ENCODE measurements at regions not wholly inside any gene's neighbourhood (a gene's known extent, or its start where the extent isn't known, plus 50 kb on each side); places are given as distances from the start of the nearest gene placed in this dataset.
"Not testable (repeated sequence)": the region's sequence is repeated elsewhere in the genome, so short reads cannot be mapped to it uniquely, and the experiment has no call there.

- Histone ChIP-seq H3K4me2 (ENCODE audit: low read length) (no peak overlapping the region), H4K20me1 (ENCODE audit: insufficient read depth, low read length) (no peaks in the 10 kb centered on the region), H2AFZ (ENCODE audit: low read depth, low read length) (no peak overlapping the region), H3K27me3 (ENCODE audit: insufficient read depth, low read length) (no peaks in the 10 kb centered on the region), H3K79me2 (ENCODE audit: insufficient read depth, low read length) (no peaks in the 10 kb centered on the region), H3K9me3 (ENCODE audit: insufficient read depth, low read depth, low read length) (no peaks in the 10 kb centered on the region), H3K9ac (ENCODE audit: low read length) (no peak overlapping the region), H3K36me3 (ENCODE audit: insufficient read depth, low read length) (no peaks in the 10 kb centered on the region), H3K4me3 (ENCODE audit: insufficient read depth, low read depth, low read length) (no peak overlapping the region), H3K27ac (ENCODE audit: low read depth, low read length) (no peak overlapping the region), H3K4me1 (ENCODE audit: insufficient read depth, low read length) (no peaks in the 10 kb centered on the region)
- no peak overlapping the region for H3K4me3 Mint-ChIP-seq (ENCODE audit: unreplicated experiment)
- no peaks in the 10 kb centered on the region for H3K9me3 Mint-ChIP-seq (ENCODE audit: unreplicated experiment)
- no peak for DNase-seq (ENCODE audit: low read depth)
- no peak for FAIRE-seq
- H3K27ac Mint-ChIP-seq (ENCODE audit: unreplicated experiment) = no peak overlapping the region
- no peaks in the 10 kb centered on the region for H3K36me3 Mint-ChIP-seq (ENCODE audit: low read depth, unreplicated experiment)
- TF ChIP-seq, protein P1, sequence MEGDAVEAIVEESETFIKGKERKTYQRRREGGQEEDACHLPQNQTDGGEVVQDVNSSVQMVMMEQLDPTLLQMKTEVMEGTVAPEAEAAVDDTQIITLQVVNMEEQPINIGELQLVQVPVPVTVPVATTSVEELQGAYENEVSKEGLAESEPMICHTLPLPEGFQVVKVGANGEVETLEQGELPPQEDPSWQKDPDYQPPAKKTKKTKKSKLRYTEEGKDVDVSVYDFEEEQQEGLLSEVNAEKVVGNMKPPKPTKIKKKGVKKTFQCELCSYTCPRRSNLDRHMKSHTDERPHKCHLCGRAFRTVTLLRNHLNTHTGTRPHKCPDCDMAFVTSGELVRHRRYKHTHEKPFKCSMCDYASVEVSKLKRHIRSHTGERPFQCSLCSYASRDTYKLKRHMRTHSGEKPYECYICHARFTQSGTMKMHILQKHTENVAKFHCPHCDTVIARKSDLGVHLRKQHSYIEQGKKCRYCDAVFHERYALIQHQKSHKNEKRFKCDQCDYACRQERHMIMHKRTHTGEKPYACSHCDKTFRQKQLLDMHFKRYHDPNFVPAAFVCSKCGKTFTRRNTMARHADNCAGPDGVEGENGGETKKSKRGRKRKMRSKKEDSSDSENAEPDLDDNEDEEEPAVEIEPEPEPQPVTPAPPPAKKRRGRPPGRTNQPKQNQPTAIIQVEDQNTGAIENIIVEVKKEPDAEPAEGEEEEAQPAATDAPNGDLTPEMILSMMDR (IDR thresholded peaks at IDR 0.05; ENCODE audit: insufficient read depth, low read depth, low read length) = no peak
- TF ChIP-seq EZH2 (IDR thresholded peaks at IDR 0.05; ENCODE audit: insufficient read depth, low read length) = no peak
- H3K4me1 Mint-ChIP-seq (ENCODE audit: low read depth, unreplicated experiment) = peaks cover 7% of the 10 kb centered on the region
- no peaks in the 10 kb centered on the region for H3K27me3 Mint-ChIP-seq (ENCODE audit: low read depth, unreplicated experiment)
Observed at GRCh38 chr4:106793933-106794332, 242.2 kb downstream of the DKK2 start.

GRCh38 chr4:106775636-106776035, 260.5 kb downstream of the DKK2 start:
- H3K27me3 Mint-ChIP-seq (ENCODE audit: low read depth, unreplicated experiment) = no peaks in the 10 kb centered on the region
- DNase-seq (ENCODE audit: low read depth) = no peak
- H3K36me3 Mint-ChIP-seq (ENCODE audit: low read depth, unreplicated experiment) = no peaks in the 10 kb centered on the region

DNA sequence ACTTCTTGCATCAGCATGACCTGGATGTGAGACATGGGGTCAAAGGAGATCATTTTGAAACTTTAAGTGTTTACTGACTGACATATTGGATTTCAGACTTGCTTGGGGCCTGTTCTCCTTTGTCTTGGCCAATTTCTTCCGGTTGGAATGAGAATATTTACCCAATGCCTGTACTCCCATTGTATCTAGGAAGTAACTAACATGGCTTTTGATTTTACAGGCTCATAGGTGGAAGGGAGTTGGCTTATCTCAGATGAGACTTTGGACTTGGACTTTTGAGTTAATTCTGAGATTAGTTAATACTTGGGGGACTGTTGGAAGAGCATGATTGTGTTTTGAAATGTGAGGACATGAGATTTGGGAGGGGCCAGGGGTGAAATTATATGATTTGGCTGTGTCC, 262.1 kb downstream of the DKK2 start:
- not testable (repeated sequence) for H3K9ac ChIP-seq (ENCODE audit: low read length); H3K4me3 ChIP-seq (ENCODE audit: insufficient read depth, low read depth, low read length); H3K27ac Mint-ChIP-seq (ENCODE audit: unreplicated experiment); H3K27me3 Mint-ChIP-seq (ENCODE audit: low read depth, unreplicated experiment); DNase-seq (ENCODE audit: low read depth); H3K4me1 Mint-ChIP-seq (ENCODE audit: low read depth, unreplicated experiment); H3K4me1 ChIP-seq (ENCODE audit: insufficient read depth, low read length); H3K4me3 Mint-ChIP-seq (ENCODE audit: unreplicated experiment); H3K27me3 ChIP-seq (ENCODE audit: insufficient read depth, low read length); H2AFZ ChIP-seq (ENCODE audit: low read depth, low read length); H3K36me3 Mint-ChIP-seq (ENCODE audit: low read depth, unreplicated experiment); H3K9me3 Mint-ChIP-seq (ENCODE audit: unreplicated experiment); H3K27ac ChIP-seq (ENCODE audit: low read depth, low read length); H4K20me1 ChIP-seq (ENCODE audit: insufficient read depth, low read length); H3K4me2 ChIP-seq (ENCODE audit: low read length); H3K79me2 ChIP-seq (ENCODE audit: insufficient read depth, low read length); H3K36me3 ChIP-seq (ENCODE audit: insufficient read depth, low read length); FAIRE-seq; H3K9me3 ChIP-seq (ENCODE audit: insufficient read depth, low read depth, low read length)

More at GRCh38 chr4:106775636-106776035, 260.5 kb downstream of the DKK2 start:
- no peaks in the 10 kb centered on the region for H3K36me3 ChIP-seq (ENCODE audit: insufficient read depth, low read length)
- H3K27ac ChIP-seq (ENCODE audit: low read depth, low read length) = no peak overlapping the region
- TF ChIP-seq, protein P1 (IDR thresholded peaks at IDR 0.05; ENCODE audit: insufficient read depth, low read depth, low read length) = no peak
- no peak for TF ChIP-seq EZH2 (IDR thresholded peaks at IDR 0.05; ENCODE audit: insufficient read depth, low read length)
- no peaks in the 10 kb centered on the region for H3K79me2 ChIP-seq (ENCODE audit: insufficient read depth, low read length)
- no peak overlapping the region for H3K4me3 Mint-ChIP-seq (ENCODE audit: unreplicated experiment)
- no peak overlapping the region for H3K9ac ChIP-seq (ENCODE audit: low read length)
- H3K27ac Mint-ChIP-seq (ENCODE audit: unreplicated experiment) = no peak overlapping the region
- no peak overlapping the region for H3K4me3 ChIP-seq (ENCODE audit: insufficient read depth, low read depth, low read length)
- H3K4me1 Mint-ChIP-seq (ENCODE audit: low read depth, unreplicated experiment) = peaks cover 5% of the 10 kb centered on the region
- no peak for FAIRE-seq
- no peaks in the 10 kb centered on the region for H4K20me1 ChIP-seq (ENCODE audit: insufficient read depth, low read length)
- H3K27me3 ChIP-seq (ENCODE audit: insufficient read depth, low read length) = no peaks in the 10 kb centered on the region
- H3K4me2 ChIP-seq (ENCODE audit: low read length) = no peak overlapping the region
- no peak overlapping the region for H2AFZ ChIP-seq (ENCODE audit: low read depth, low read length)
- peaks cover 4% of the 10 kb centered on the region for H3K4me1 ChIP-seq (ENCODE audit: insufficient read depth, low read length)
- H3K9me3 Mint-ChIP-seq (ENCODE audit: unreplicated experiment) = no peaks in the 10 kb centered on the region
- no peaks in the 10 kb centered on the region for H3K9me3 ChIP-seq (ENCODE audit: insufficient read depth, low read depth, low read length)

Data from astrocyte (in vitro differentiated cells and primary cell).